ENCODE measurements at regions not wholly inside any gene's neighbourhood (a gene's known extent, or its start where the extent isn't known, plus 50 kb on each side); places are given as distances from the start of the nearest gene placed in this dataset.

- Histone ChIP-seq H3K4me2 (ENCODE audit: insufficient read depth, low read length) (no peak overlapping the region), H3K36me3 (ENCODE audit: control insufficient read depth in 2 of 2, extremely low read depth in 1 of 2, insufficient read depth in 2 of 2, low read length in 2 of 2) (no peaks in the 10 kb centered on the region), H3K9ac (replicated peaks; ENCODE audit: extremely low read depth, insufficient read depth, low read length) (no peak overlapping the region), H4K20me1 (replicated peaks; ENCODE audit: control insufficient read depth, extremely low read depth, insufficient read depth, low read length) (no peaks in the 10 kb centered on the region), H3K4me3 (replicated peaks in 1 of 3; ENCODE audit: insufficient read depth in 1 of 3, low read depth in 1 of 3, low read length in 3 of 3) (no peak overlapping the region), H3K9me1 (replicated peaks; ENCODE audit: control insufficient read depth, extremely low read depth, insufficient read depth, low read length) (no peaks in the 10 kb centered on the region), H3K27ac (ENCODE audit: insufficient read depth, low read depth, low read length) (no peak overlapping the region), H3K9me3 (replicated peaks; ENCODE audit: control insufficient read depth, insufficient read depth, low read length) (no peaks in the 10 kb centered on the region), H2AFZ (ENCODE audit: low read depth, low read length) (no peak overlapping the region), H3K79me2 (ENCODE audit: control insufficient read depth, insufficient read depth, low read length) (no peaks in the 10 kb centered on the region), H3K27me3 (ENCODE audit: control insufficient read depth in 2 of 2, insufficient read depth in 2 of 2, low read length in 2 of 2) (no peaks in the 10 kb centered on the region), H3K4me1 (ENCODE audit: control insufficient read depth, extremely low read depth, insufficient read depth, low read length) (no peaks in the 10 kb centered on the region)
- FAIRE-seq (no peak), DNase-seq (ENCODE audit: low read depth, low spot score) (no peak)
- CTCF ChIA-PET = interaction anchor here (0.7 to 1.2 kb wide), 4 partner anchors 16 to 580 kb away, joined by 3 to 5 read pairs (median 4); no protein-coding TSS in a partner anchor
- intact Hi-C loops (cut with micrococcal nuclease) = no loop called here
- no peak for TF ChIP-seq FOS (IDR thresholded peaks at IDR 0.05; ENCODE audit: borderline replicate concordance, insufficient read depth, low read length)
- TF ChIP-seq EZH2 (IDR thresholded peaks at IDR 0.05; ENCODE audit: borderline replicate concordance, low read depth, low read length, severe bottlenecking) = no peak
- no peak for TF ChIP-seq GATA2 (IDR thresholded peaks at IDR 0.05; ENCODE audit: insufficient read depth, insufficient read length, low read depth, low read length)
- no peak for TF ChIP-seq JUN (IDR thresholded peaks at IDR 0.05; ENCODE audit: borderline replicate concordance, insufficient read depth, insufficient read length, low read depth)
- TF ChIP-seq POLR2A (IDR thresholded peaks at IDR 0.05; ENCODE audit: low read depth, low read length) = no peak
- TF ChIP-seq, protein P1, sequence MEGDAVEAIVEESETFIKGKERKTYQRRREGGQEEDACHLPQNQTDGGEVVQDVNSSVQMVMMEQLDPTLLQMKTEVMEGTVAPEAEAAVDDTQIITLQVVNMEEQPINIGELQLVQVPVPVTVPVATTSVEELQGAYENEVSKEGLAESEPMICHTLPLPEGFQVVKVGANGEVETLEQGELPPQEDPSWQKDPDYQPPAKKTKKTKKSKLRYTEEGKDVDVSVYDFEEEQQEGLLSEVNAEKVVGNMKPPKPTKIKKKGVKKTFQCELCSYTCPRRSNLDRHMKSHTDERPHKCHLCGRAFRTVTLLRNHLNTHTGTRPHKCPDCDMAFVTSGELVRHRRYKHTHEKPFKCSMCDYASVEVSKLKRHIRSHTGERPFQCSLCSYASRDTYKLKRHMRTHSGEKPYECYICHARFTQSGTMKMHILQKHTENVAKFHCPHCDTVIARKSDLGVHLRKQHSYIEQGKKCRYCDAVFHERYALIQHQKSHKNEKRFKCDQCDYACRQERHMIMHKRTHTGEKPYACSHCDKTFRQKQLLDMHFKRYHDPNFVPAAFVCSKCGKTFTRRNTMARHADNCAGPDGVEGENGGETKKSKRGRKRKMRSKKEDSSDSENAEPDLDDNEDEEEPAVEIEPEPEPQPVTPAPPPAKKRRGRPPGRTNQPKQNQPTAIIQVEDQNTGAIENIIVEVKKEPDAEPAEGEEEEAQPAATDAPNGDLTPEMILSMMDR (IDR thresholded peaks at IDR 0.05; ENCODE audit: extremely low read depth in 1 of 2, insufficient read depth in 1 of 2, low read depth in 1 of 2, low read length in 2 of 2) = no peak
- no peak for TF ChIP-seq MAX (IDR thresholded peaks at IDR 0.05; ENCODE audit: insufficient read depth, insufficient read length)
- no peak for TF ChIP-seq POLR2AphosphoS5 (IDR thresholded peaks at IDR 0.05; ENCODE audit: insufficient read depth, low read depth, low read length)
- no peak for TF ChIP-seq MYC (IDR thresholded peaks at IDR 0.05; ENCODE audit: low read depth, low read length)
- POLR2A ChIA-PET = no interaction called here
- no TSS peak for BruUV-seq (replicated peaks)
- dilution Hi-C loops (cut with MboI; ENCODE audit: extremely low pct_ligation_motif_present, low sequenced_read_pairs) = no loop called here
Measured at GRCh38 chr13:80437231-80437630, 96.3 kb upstream of the SPRY2 start.

Measured in endothelial cell of umbilical vein (primary cell).